ENCODE measurements at regions not wholly inside any gene's neighbourhood (a gene's known extent, or its start where the extent isn't known, plus 50 kb on each side); places are given as distances from the start of the nearest gene placed in this dataset.

- H3K36me3 Mint-ChIP-seq: no peaks in the 10 kb centered on the region
- H3K27me3 Mint-ChIP-seq (ENCODE audit: low read depth in 2 of 2): peaks cover 0 to 12% of the 10 kb centered on the region in 2 donors
- H3K9me3 ChIP-seq (ENCODE audit: control insufficient read depth, insufficient read depth, low read length): no peaks in the 10 kb centered on the region
- H3K36me3 ChIP-seq (ENCODE audit: control insufficient read depth, insufficient read depth, low read length): no peaks in the 10 kb centered on the region
- 67% methylated on average over 3 of the region's 3 CpGs for WGBS (ENCODE audit: insufficient coverage)
- H3K9me3 Mint-ChIP-seq: peaks cover 0 to 2% of the 10 kb centered on the region in 2 donors
- no peaks in the 10 kb centered on the region for H3K4me1 Mint-ChIP-seq
- ATAC-seq (no peak), DNase-seq (no peak)
- H3K4me3 ChIP-seq (ENCODE audit: low read length): no peak overlapping the region
- intact Hi-C loops (cut with micrococcal nuclease): no loop called here
- TF ChIP-seq CTCF (IDR thresholded peaks at IDR 0.05): no peak
- H3K4me3 Mint-ChIP-seq: no peak overlapping the region
- H3K27me3 ChIP-seq (ENCODE audit: control insufficient read depth, insufficient read depth, low read length): no peaks in the 10 kb centered on the region
- H3K4me1 ChIP-seq (ENCODE audit: control insufficient read depth, insufficient read depth, low read length): no peaks in the 10 kb centered on the region
- no peak overlapping the region for H3K27ac ChIP-seq (ENCODE audit: low read length)
- no peak overlapping the region for H3K27ac Mint-ChIP-seq
These were observed 350.4 kb downstream of the TSN start for GRCh38 chr2:122105877-122106206.

GRCh38 chr2:122108186-122108585 lies 352.7 kb downstream of the TSN start:
- WGBS (ENCODE audit: insufficient coverage): 65% methylated on average over 1 of the region's 1 CpG

GRCh38 chr2:122112216-122113005 lies 357.0 kb downstream of the TSN start:
- H3K4me1 Mint-ChIP-seq: no peaks in the 10 kb centered on the region
- peaks cover 0 to 2% of the 10 kb centered on the region in 2 donors for H3K9me3 Mint-ChIP-seq
- H3K36me3 Mint-ChIP-seq: no peaks in the 10 kb centered on the region
- no peak overlapping the region for H3K4me3 Mint-ChIP-seq
- intact Hi-C loops (cut with micrococcal nuclease): no loop called here
- ATAC-seq (no peak), DNase-seq (no peak)
- no peaks in the 10 kb centered on the region for H3K4me1 ChIP-seq (ENCODE audit: control insufficient read depth, insufficient read depth, low read length)
- H3K9me3 ChIP-seq (ENCODE audit: control insufficient read depth, insufficient read depth, low read length): no peaks in the 10 kb centered on the region
- no peak overlapping the region for H3K27ac ChIP-seq (ENCODE audit: low read length)
- no peak for TF ChIP-seq CTCF (IDR thresholded peaks at IDR 0.05)
- 90% methylated on average over 12 of the region's 12 CpGs for WGBS (ENCODE audit: insufficient coverage)
- H3K27me3 ChIP-seq (ENCODE audit: control insufficient read depth, insufficient read depth, low read length): no peaks in the 10 kb centered on the region
- H3K27ac Mint-ChIP-seq: no peak overlapping the region
- no peaks in the 10 kb centered on the region for H3K36me3 ChIP-seq (ENCODE audit: control insufficient read depth, insufficient read depth, low read length)
- H3K4me3 ChIP-seq (ENCODE audit: low read length): no peak overlapping the region
- H3K27me3 Mint-ChIP-seq (ENCODE audit: low read depth in 2 of 2): peaks cover 0 to 12% of the 10 kb centered on the region in 2 donors

More at GRCh38 chr2:122108186-122108585, 352.7 kb downstream of the TSN start:
- no peak for TF ChIP-seq CTCF (IDR thresholded peaks at IDR 0.05)
- Mint-ChIP-seq H3K36me3 (no peaks in the 10 kb centered on the region), H3K27ac (no peak overlapping the region), H3K4me3 (no peak overlapping the region), H3K9me3 (peaks cover 0 to 2% of the 10 kb centered on the region in 2 donors), H3K27me3 (ENCODE audit: low read depth in 2 of 2) (peaks cover 0 to 12% of the 10 kb centered on the region in 2 donors), H3K4me1 (no peaks in the 10 kb centered on the region)
- H3K36me3 ChIP-seq (ENCODE audit: control insufficient read depth, insufficient read depth, low read length): no peaks in the 10 kb centered on the region
- DNase-seq: no peak
- H3K4me1 ChIP-seq (ENCODE audit: control insufficient read depth, insufficient read depth, low read length): no peaks in the 10 kb centered on the region
- no peak overlapping the region for H3K27ac ChIP-seq (ENCODE audit: low read length)
- intact Hi-C loops (cut with micrococcal nuclease): no loop called here
- no peaks in the 10 kb centered on the region for H3K27me3 ChIP-seq (ENCODE audit: control insufficient read depth, insufficient read depth, low read length)
- H3K9me3 ChIP-seq (ENCODE audit: control insufficient read depth, insufficient read depth, low read length): no peaks in the 10 kb centered on the region
- ATAC-seq: no peak
- no peak overlapping the region for H3K4me3 ChIP-seq (ENCODE audit: low read length)

- Histone ChIP-seq H3K27me3 (ENCODE audit: control insufficient read depth, insufficient read depth, low read length) (no peaks in the 10 kb centered on the region), H3K27ac (ENCODE audit: low read length) (no peak overlapping the region), H3K36me3 (ENCODE audit: control insufficient read depth, insufficient read depth, low read length) (no peaks in the 10 kb centered on the region), H3K4me3 (ENCODE audit: low read length) (no peak overlapping the region), H3K9me3 (ENCODE audit: control insufficient read depth, insufficient read depth, low read length) (no peaks in the 10 kb centered on the region), H3K4me1 (ENCODE audit: control insufficient read depth, insufficient read depth, low read length) (no peaks in the 10 kb centered on the region)
- no peaks in the 10 kb centered on the region for H3K4me1 Mint-ChIP-seq
- no peak overlapping the region for H3K4me3 Mint-ChIP-seq
- TF ChIP-seq CTCF (IDR thresholded peaks at IDR 0.05): no peak
- no peak overlapping the region for H3K27ac Mint-ChIP-seq
- peaks cover 1 to 2% of the 10 kb centered on the region in 2 donors for H3K9me3 Mint-ChIP-seq
- ATAC-seq: no peak
- WGBS (ENCODE audit: insufficient coverage): 33% methylated on average over 2 of the region's 2 CpGs
- no peaks in the 10 kb centered on the region for H3K36me3 Mint-ChIP-seq
- DNase-seq: no peak
- H3K27me3 Mint-ChIP-seq (ENCODE audit: low read depth in 2 of 2): peaks cover 0 to 10% of the 10 kb centered on the region in 2 donors
- intact Hi-C loops (cut with micrococcal nuclease): no loop called here
These were observed 359.0 kb downstream of the TSN start for GRCh38 chr2:122114421-122114820.

All from natural killer cell (primary cell).